ENCODE measurements at regions not wholly inside any gene's neighbourhood (a gene's known extent, or its start where the extent isn't known, plus 50 kb on each side); places are given as distances from the start of the nearest gene placed in this dataset.

- no peak for TF ChIP-seq Cebpa-rat (IDR thresholded peaks at IDR 0.05)
- Histone ChIP-seq H4K20me1 (no peaks in the 10 kb centered on the region), H3K27me3 (no peaks in the 10 kb centered on the region), H3K27ac (no peak overlapping the region), H3K4me3 (no peak overlapping the region), H3K4me2 (no peak overlapping the region), H3K36me3 (no peaks in the 10 kb centered on the region), H3K9me3 (replicated peaks in 1 of 11) (0 out of 22 replicates have a peak, but pooled peaks cover 0 to 3% (median 0%) of the 10 kb centered on the region in 11 experiments), H3K9ac (no peak overlapping the region), H3K4me1 (no peaks in the 10 kb centered on the region)
Observed at GRCh38 chr10:9643782-9644181, 1373.9 kb upstream of the CELF2 start.

GRCh38 chr10:9645404-9645803 lies 1372.3 kb upstream of the CELF2 start:
- TF ChIP-seq Cebpa-rat (IDR thresholded peaks at IDR 0.05), result peak in 6 of 11 experiments; percentile 58 to 80 (median 66); a peak in 10 of 22 replicates
- no peaks in the 10 kb centered on the region for H4K20me1 ChIP-seq
- H3K9me3 ChIP-seq (replicated peaks in 1 of 11), result 0 out of 22 replicates have a peak, but pooled peaks cover 0 to 3% (median 0%) of the 10 kb centered on the region in 11 experiments
- no peak overlapping the region for H3K9ac ChIP-seq
- no peaks in the 10 kb centered on the region for H3K27me3 ChIP-seq
- H3K36me3 ChIP-seq, result no peaks in the 10 kb centered on the region
- no peak overlapping the region for H3K4me3 ChIP-seq
- H3K4me2 ChIP-seq, result no peak overlapping the region
- H3K4me1 ChIP-seq, result no peaks in the 10 kb centered on the region
- H3K27ac ChIP-seq, result no peak overlapping the region

- Histone ChIP-seq H3K9me3 (replicated peaks in 1 of 11) (0 out of 22 replicates have a peak, but pooled peaks cover 0 to 3% (median 0%) of the 10 kb centered on the region in 11 experiments), H3K4me3 (no peak overlapping the region), H3K36me3 (no peaks in the 10 kb centered on the region), H3K4me1 (no peaks in the 10 kb centered on the region), H3K27me3 (no peaks in the 10 kb centered on the region), H3K9ac (no peak overlapping the region), H3K27ac (no peak overlapping the region), H3K4me2 (no peak overlapping the region), H4K20me1 (no peaks in the 10 kb centered on the region)
- no peak for TF ChIP-seq Cebpa-rat (IDR thresholded peaks at IDR 0.05)
Observed at GRCh38 chr10:9645928-9646600, 1371.6 kb upstream of the CELF2 start.

GRCh38 chr10:9654261-9654660 lies 1363.4 kb upstream of the CELF2 start:
- no peak for TF ChIP-seq Cebpa-rat (IDR thresholded peaks at IDR 0.05)
- Histone ChIP-seq H3K4me1 (no peaks in the 10 kb centered on the region), H3K27ac (no peak overlapping the region), H3K27me3 (no peaks in the 10 kb centered on the region), H3K4me3 (no peak overlapping the region), H3K9ac (no peak overlapping the region), H4K20me1 (no peaks in the 10 kb centered on the region), H3K9me3 (replicated peaks in 1 of 11) (peaks cover 0 to 9% (median 7%) of the 10 kb centered on the region in 11 experiments; a peak in 10 of 22 replicates), H3K4me2 (no peak overlapping the region), H3K36me3 (no peaks in the 10 kb centered on the region)

GRCh38 chr10:9656386-9656785 lies 1361.3 kb upstream of the CELF2 start:
- Histone ChIP-seq H3K27me3 (no peaks in the 10 kb centered on the region), H3K4me2 (no peak overlapping the region), H4K20me1 (no peaks in the 10 kb centered on the region), H3K4me1 (no peaks in the 10 kb centered on the region), H3K27ac (no peak overlapping the region), H3K4me3 (no peak overlapping the region), H3K9me3 (replicated peaks in 1 of 11) (peaks cover 0 to 9% (median 7%) of the 10 kb centered on the region in 11 experiments; a peak in 10 of 22 replicates), H3K9ac (no peak overlapping the region), H3K36me3 (no peaks in the 10 kb centered on the region)
- TF ChIP-seq Cebpa-rat (IDR thresholded peaks at IDR 0.05), result no peak

GRCh38 chr10:9656996-9657395 lies 1360.7 kb upstream of the CELF2 start:
- no peaks in the 10 kb centered on the region for H3K4me1 ChIP-seq
- no peaks in the 10 kb centered on the region for H3K27me3 ChIP-seq
- H4K20me1 ChIP-seq, result no peaks in the 10 kb centered on the region
- no peak overlapping the region for H3K4me3 ChIP-seq
- H3K9ac ChIP-seq, result no peak overlapping the region
- no peak overlapping the region for H3K27ac ChIP-seq
- no peak for TF ChIP-seq Cebpa-rat (IDR thresholded peaks at IDR 0.05)
- no peaks in the 10 kb centered on the region for H3K36me3 ChIP-seq
- no peak overlapping the region for H3K4me2 ChIP-seq
- peaks cover 0 to 9% (median 7%) of the 10 kb centered on the region in 11 experiments; a peak in 10 of 22 replicates for H3K9me3 ChIP-seq (replicated peaks in 1 of 11)

GRCh38 chr10:9657530-9657929 lies 1360.1 kb upstream of the CELF2 start:
- no peak overlapping the region for H3K4me2 ChIP-seq
- TF ChIP-seq Cebpa-rat (IDR thresholded peaks at IDR 0.05), result no peak
- no peak overlapping the region for H3K9ac ChIP-seq
- H3K27me3 ChIP-seq, result no peaks in the 10 kb centered on the region
- no peaks in the 10 kb centered on the region for H3K36me3 ChIP-seq
- no peaks in the 10 kb centered on the region for H4K20me1 ChIP-seq
- H3K4me1 ChIP-seq, result no peaks in the 10 kb centered on the region
- H3K4me3 ChIP-seq, result no peak overlapping the region
- no peak overlapping the region for H3K27ac ChIP-seq
- peaks cover 0 to 9% (median 7%) of the 10 kb centered on the region in 11 experiments; a peak in 10 of 22 replicates for H3K9me3 ChIP-seq (replicated peaks in 1 of 11)

- Histone ChIP-seq H3K36me3 (no peaks in the 10 kb centered on the region), H3K4me1 (no peaks in the 10 kb centered on the region), H3K9me3 (replicated peaks in 1 of 11) (no peaks in the 10 kb centered on the region), H3K4me2 (no peak overlapping the region), H4K20me1 (no peaks in the 10 kb centered on the region), H3K9ac (no peak overlapping the region), H3K27ac (no peak overlapping the region), H3K27me3 (no peaks in the 10 kb centered on the region), H3K4me3 (no peak overlapping the region)
- no peak for TF ChIP-seq Cebpa-rat (IDR thresholded peaks at IDR 0.05)
Observed at GRCh38 chr10:9668411-9668810, 1349.3 kb upstream of the CELF2 start.

GRCh38 chr10:9670911-9671310 lies 1346.8 kb upstream of the CELF2 start:
- H3K9me3 ChIP-seq (replicated peaks in 1 of 11), result no peaks in the 10 kb centered on the region
- H4K20me1 ChIP-seq, result no peaks in the 10 kb centered on the region
- no peaks in the 10 kb centered on the region for H3K27me3 ChIP-seq
- H3K9ac ChIP-seq, result no peak overlapping the region
- no peak overlapping the region for H3K4me3 ChIP-seq
- H3K4me2 ChIP-seq, result no peak overlapping the region
- H3K36me3 ChIP-seq, result no peaks in the 10 kb centered on the region
- H3K27ac ChIP-seq, result no peak overlapping the region
- H3K4me1 ChIP-seq, result no peaks in the 10 kb centered on the region
- TF ChIP-seq Cebpa-rat (IDR thresholded peaks at IDR 0.05), result no peak

GRCh38 chr10:9681655-9682054 lies 1336.0 kb upstream of the CELF2 start:
- Histone ChIP-seq H3K4me3 (no peak overlapping the region), H4K20me1 (no peaks in the 10 kb centered on the region), H3K9ac (no peak overlapping the region), H3K4me2 (no peak overlapping the region), H3K4me1 (no peaks in the 10 kb centered on the region), H3K27me3 (no peaks in the 10 kb centered on the region; a peak in 1 of 22 replicates), H3K27ac (no peak overlapping the region), H3K36me3 (peaks cover 0 to 2% (median 0%) of the 10 kb centered on the region in 11 experiments; a peak in 1 of 22 replicates), H3K9me3 (replicated peaks in 1 of 11) (peaks cover 16 to 29% (median 23%) of the 10 kb centered on the region in 11 experiments)
- TF ChIP-seq Cebpa-rat (IDR thresholded peaks at IDR 0.05), result no peak
